H1 (cell line): ENCODE measurements at regions not wholly inside any gene's neighbourhood (a gene's known extent, or its start where the extent isn't known, plus 50 kb on each side); places are given as distances from the start of the nearest gene placed in this dataset.

Experiments used
- CTCF ChIA-PET: fragments of 300-600 bp; sonication (Branson Sonifier 250); formaldehyde crosslinking; loops from one replicate; lab custom pipeline; 2021; ENCODE audit not compliant: partially characterized antibody; lab: Charles Lee
- POLR2A ChIA-PET: fragments of 300-600 bp; sonication (Branson Sonifier 250); formaldehyde crosslinking; loops from one replicate; lab custom pipeline; 2021; ENCODE audit warnings: inconsistent platforms; ENCODE audit not compliant: partially characterized antibody; lab: Charles Lee
- DNase-seq, 2 experiments: peaks; one replicate each; pipeline versions ENCODE4 v3.0.0 to v3.0.0-alpha.2; 2010 to 2022; ENCODE audit warnings: low spot score in 2 of 2, low read depth in 1 of 2, mixed read lengths in 1 of 2
- FAIRE-seq: peaks from 2 replicates; lab custom pipeline; 2011; peaks lifted over from hg19 to GRCh38; lab: Jason Lieb, UNC
- H2AFZ ChIP-seq: 2 replicates; pipeline ENCODE4 v1.8.1; 2012; ENCODE audit warnings: low read length, inconsistent platforms
- H2AK5ac ChIP-seq: 2 replicates; pipeline ENCODE4 v1.6.1; 2013; ENCODE audit warnings: low read depth, low read length
- H2BK120ac ChIP-seq: replicated peaks from 2 replicates; pipeline ENCODE3; 2013; ENCODE audit warnings: low read depth, low read length, inconsistent platforms
- H2BK12ac ChIP-seq: 2 replicates; pipeline ENCODE4 v1.6.1; 2013; ENCODE audit warnings: low read depth, low read length
- H2BK15ac ChIP-seq: 2 replicates; pipeline ENCODE4 v1.6.1; 2013; ENCODE audit warnings: low read length
- H2BK20ac ChIP-seq: 2 replicates; pipeline ENCODE4 v1.6.1; 2013; ENCODE audit warnings: low read length
- H2BK5ac ChIP-seq: 2 replicates; pipeline ENCODE4 v1.6.1; 2013; ENCODE audit warnings: low read depth, low read length
- H3K14ac ChIP-seq: 2 replicates; pipeline ENCODE4 v1.6.1; 2013; ENCODE audit warnings: inconsistent platforms; ENCODE audit not compliant: insufficient read length
- H3K18ac ChIP-seq: 2 replicates; pipeline ENCODE4 v1.6.1; 2013; ENCODE audit warnings: low read length; ENCODE audit errors: extremely low read depth
- H3K23ac ChIP-seq: 2 replicates; pipeline ENCODE4 v1.6.1; 2013; ENCODE audit warnings: inconsistent platforms; ENCODE audit not compliant: insufficient read length
- H3K23me2 ChIP-seq: 2 replicates; pipeline ENCODE4 v1.6.1; 2013; ENCODE audit warnings: low read depth, low read length
- H3K27ac ChIP-seq: 2 replicates; pipeline ENCODE4 v1.6.1; 2011; ENCODE audit warnings: low read depth, low read length, inconsistent platforms
- H3K27me3 ChIP-seq, 4 experiments: replicated peaks in 1 of 4; 1 replicate in 1 of 4; 2 replicates in 3 of 4; pipeline versions ENCODE4 v1.6.1 to v1.8.1; 2011 to 2013; ENCODE audit warnings: low read length in 3 of 4, mild to moderate bottlenecking in 3 of 4, inconsistent platforms in 2 of 4, mixed read lengths in 2 of 4, moderate library complexity in 1 of 4; ENCODE audit not compliant: control insufficient read depth in 3 of 4, insufficient read depth in 3 of 4; ENCODE audit errors: extremely low read depth in 1 of 4
- H3K36me3 ChIP-seq, 4 experiments: 2 replicates each; pipeline versions ENCODE4 v1.6.1 to v1.8.1; 2011 to 2013; ENCODE audit warnings: mild to moderate bottlenecking in 4 of 4, low read length in 3 of 4, moderate library complexity in 2 of 4, control low read depth in 1 of 4, inconsistent platforms in 1 of 4; ENCODE audit not compliant: insufficient read depth in 4 of 4, control insufficient read depth in 2 of 4
- H3K4ac ChIP-seq: replicated peaks from 2 replicates; pipeline ENCODE3; 2013; ENCODE audit warnings: low read length, low read depth, mixed read lengths, inconsistent platforms; ENCODE audit not compliant: insufficient read length
- H3K4me1 ChIP-seq, 4 experiments: replicated peaks in 1 of 4; 1 replicate in 1 of 4; 2 replicates in 3 of 4; pipeline versions ENCODE4 v1.6.1 to v1.8.1; 2011 to 2013; ENCODE audit warnings: low read length in 3 of 4, inconsistent platforms in 2 of 4, mixed read lengths in 1 of 4; ENCODE audit not compliant: insufficient read depth in 4 of 4, control insufficient read depth in 3 of 4
- H3K4me2 ChIP-seq, 2 experiments: 2 replicates each; pipeline versions ENCODE4 v1.6.1 to v1.8.1; 2011 to 2013; ENCODE audit warnings: low read depth in 2 of 2, low read length in 2 of 2, control low read depth in 1 of 2, inconsistent platforms in 1 of 2, mild to moderate bottlenecking in 1 of 2; ENCODE audit not compliant: insufficient read depth in 1 of 2
- H3K4me3 ChIP-seq, 4 experiments: fragments of 200-600, 300-600 bp in 1 of 4; sonication (generic), shearing (Covaris generic), sonication (Bioruptor Twin) in 1 of 4; 2 replicates each; pipeline versions ENCODE4 v1.5.1 to v1.8.1; 2011 to 2016; ENCODE audit warnings: low read length in 4 of 4, low read depth in 3 of 4, control low read depth in 2 of 4, inconsistent platforms in 2 of 4, mild to moderate bottlenecking in 2 of 4, mixed read lengths in 1 of 4, moderate library complexity in 1 of 4; ENCODE audit not compliant: insufficient read depth in 2 of 4; ENCODE audit errors: extremely low read depth in 1 of 4
- H3K56ac ChIP-seq: replicated peaks from 2 replicates; pipeline ENCODE3; 2013; ENCODE audit warnings: low read depth, mild to moderate bottlenecking, mixed read lengths, low read length, inconsistent platforms; ENCODE audit not compliant: insufficient read length
- H3K79me1 ChIP-seq: 2 replicates; pipeline ENCODE4 v1.6.1; 2013; ENCODE audit warnings: low read depth, low read length, control low read depth
- H3K79me2 ChIP-seq, 2 experiments: 2 replicates each; pipeline versions ENCODE4 v1.6.1 to v1.8.1; 2012 to 2013; ENCODE audit warnings: low read length in 2 of 2, mild to moderate bottlenecking in 2 of 2, inconsistent platforms in 1 of 2; ENCODE audit not compliant: insufficient read depth in 2 of 2, control insufficient read depth in 1 of 2
- H3K9ac ChIP-seq, 4 experiments: replicated peaks in 1 of 4; 1 replicate in 1 of 4; 2 replicates in 3 of 4; pipeline versions ENCODE4 v1.6.1 to v1.8.1; 2011 to 2013; ENCODE audit warnings: low read depth in 3 of 4, low read length in 3 of 4, control low read depth in 2 of 4, mild to moderate bottlenecking in 2 of 4, moderate library complexity in 2 of 4, inconsistent platforms in 1 of 4; ENCODE audit errors: extremely low read depth in 1 of 4
- H3K9me3 ChIP-seq, 2 experiments: 2 replicates each; pipeline versions ENCODE4 v1.6.1 to v1.8.1; 2012 to 2013; ENCODE audit warnings: mild to moderate bottlenecking in 2 of 2, moderate library complexity in 2 of 2, control low read depth in 1 of 2, inconsistent platforms in 1 of 2, low read depth in 1 of 2, low read length in 1 of 2, mixed read lengths in 1 of 2; ENCODE audit not compliant: insufficient read depth in 2 of 2
- H4K20me1 ChIP-seq, 2 experiments: replicated peaks in 1 of 2; 2 replicates each; pipeline versions ENCODE3 to v1.8.1; 2011 to 2013; ENCODE audit warnings: inconsistent platforms in 2 of 2, low read length in 2 of 2, mild to moderate bottlenecking in 1 of 2; ENCODE audit not compliant: insufficient read depth in 2 of 2, control insufficient read depth in 1 of 2
- H4K5ac ChIP-seq: 2 replicates; pipeline ENCODE4 v1.6.1; 2013; ENCODE audit warnings: low read length, low read depth, mixed read lengths, inconsistent platforms; ENCODE audit not compliant: insufficient read length
- H4K8ac ChIP-seq: 2 replicates; pipeline ENCODE4 v1.8.0; 2013; ENCODE audit warnings: mild to moderate bottlenecking, moderate library complexity, low read length, inconsistent platforms; ENCODE audit not compliant: insufficient read depth; ENCODE audit errors: extremely low read depth
- H4K91ac ChIP-seq: replicated peaks from 2 replicates; pipeline ENCODE3; 2013; ENCODE audit warnings: low read length, mixed read lengths, inconsistent platforms; ENCODE audit not compliant: insufficient read length
- BRCA1 ChIP-seq: IDR thresholded peaks from 2 replicates; pipeline ENCODE4 v1.6.1; 2012; ENCODE audit warnings: low read depth, low read length, improper control_type of control experiment
- CBX8 ChIP-seq: fragments of 300-800, 300-1000 bp; sonication (generic); IDR thresholded peaks from 2 replicates; pipeline ENCODE4 v1.7.1; 2016; ENCODE audit warnings: low read depth, low read length, borderline replicate concordance
- GABPA ChIP-seq: IDR thresholded peaks from 2 replicates; pipeline ENCODE4 v1.6.1; 2011; ENCODE audit warnings: mild to moderate bottlenecking, low read length, moderate library complexity, borderline replicate concordance; ENCODE audit not compliant: insufficient read depth
- HDAC6 ChIP-seq: IDR thresholded peaks from one replicate; pipeline ENCODE4 v1.7.1; 2012; ENCODE audit warnings: low read depth, mild to moderate bottlenecking, inconsistent platforms, low read length, moderate library complexity
- KDM5A ChIP-seq: fragments of 200-600 bp; IDR thresholded peaks from 2 replicates; pipeline ENCODE4 v1.7.1; 2012; ENCODE audit warnings: mild to moderate bottlenecking, low read length, inconsistent platforms, mixed read lengths
- RBBP5 ChIP-seq: IDR thresholded peaks from 2 replicates; pipeline ENCODE4 v1.7.1; 2012; ENCODE audit warnings: low read depth, mild to moderate bottlenecking, inconsistent platforms, low read length, moderate library complexity, borderline replicate concordance
- SIX5 ChIP-seq: IDR thresholded peaks from 2 replicates; pipeline ENCODE4 v1.6.1; 2011; ENCODE audit warnings: mild to moderate bottlenecking, low read depth, low read length
- SUZ12 ChIP-seq: fragments of 200-600 bp; sonication (generic); IDR thresholded peaks from 2 replicates; pipeline ENCODE4 v1.6.1; 2012; ENCODE audit warnings: mild to moderate bottlenecking, inconsistent platforms, low read length, moderate library complexity, mixed read lengths
- TAF7 ChIP-seq: optimal IDR thresholded peaks from 2 replicates; pipeline ENCODE3; 2011; ENCODE audit warnings: low read depth, mild to moderate bottlenecking, inconsistent platforms, low read length, moderate library complexity, borderline replicate concordance
- WGBS, 2 experiments: shearing (Covaris generic) in 1 of 2; methylation state at CpG; one replicate each; pipeline versions ENCODE4 v1.1.6 to v1.1.7; 2013 to 2015; ENCODE audit warnings: low lambda C conversion rate in 2 of 2, mixed read lengths in 2 of 2, inconsistent platforms in 1 of 2, low coverage in 1 of 2, missing lambda C conversion rate in 1 of 2; ENCODE audit not compliant: insufficient replicate concordance in 2 of 2, insufficient coverage in 1 of 2, insufficient read length in 1 of 2; ENCODE audit errors: extremely low coverage in 1 of 2, missing lambda C conversion rate in 1 of 2; 5-methylcytosine and 5-hydroxymethylcytosine counted together
- TF ChIP-seq, protein P1 (sequence below): IDR thresholded peaks from 2 replicates; pipeline ENCODE4 v1.6.1; 2011; ENCODE audit warnings: low read depth, mild to moderate bottlenecking, low read length; ENCODE audit not compliant: insufficient read depth
- TF ChIP-seq, protein P2 (sequence below): IDR thresholded peaks from 2 replicates; pipeline ENCODE4 v1.6.1; 2012; ENCODE audit warnings: low read length, inconsistent platforms
- TF ChIP-seq, protein P3 (sequence below): IDR thresholded peaks from 2 replicates; pipeline ENCODE4 v1.6.1; 2012; ENCODE audit warnings: inconsistent platforms

DNA sequence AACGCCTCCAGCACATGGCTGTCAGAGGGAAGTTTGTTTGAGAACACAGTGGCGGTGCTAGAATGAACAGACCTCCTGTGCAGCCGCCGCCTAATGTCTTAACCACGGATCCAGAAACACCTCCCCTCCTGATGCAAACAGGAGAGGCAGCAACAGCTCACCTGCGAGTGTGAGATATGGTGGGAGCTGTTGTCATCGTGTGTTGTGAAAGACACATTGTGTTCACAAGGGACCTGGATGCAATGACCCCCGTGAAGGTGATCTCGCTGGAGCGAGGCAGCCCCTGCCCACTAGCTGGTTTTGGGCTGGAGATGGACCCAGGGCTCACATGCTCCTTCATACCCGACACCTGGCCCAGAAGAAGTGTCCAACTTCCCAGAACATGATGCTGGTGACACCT is 315.3 kb upstream of the C1orf174 start:
- Histone ChIP-seq H2AK5ac (no peak overlapping the region), H2BK120ac (no peak overlapping the region), H3K36me3 (no peaks in the 10 kb centered on the region; a peak in 1 of 8 replicates), H3K79me2 (no peaks in the 10 kb centered on the region), H3K27ac (no peak overlapping the region), H3K4ac (no peak overlapping the region), H4K8ac (no peak overlapping the region), H4K20me1 (no peaks in the 10 kb centered on the region), H3K4me2 (no peak overlapping the region), H3K27me3 (no peaks in the 10 kb centered on the region), H4K5ac (no peak overlapping the region), H3K4me1 (peaks cover 0 to 4% (median 0%) of the 10 kb centered on the region in 4 experiments; a peak in 2 of 7 replicates), H2BK12ac (no peak overlapping the region), H3K9me3 (peaks cover 19 to 29% of the 10 kb centered on the region in 2 experiments), H3K14ac (no peak overlapping the region), H2BK20ac (no peak overlapping the region), H3K56ac (no peak overlapping the region), H3K4me3 (no peak overlapping the region), H3K23me2 (no peaks in the 10 kb centered on the region; the same call in 1 of the 2 replicates), H3K18ac (no peak overlapping the region), H2BK15ac (no peak overlapping the region), H2BK5ac (no peak overlapping the region), H2AFZ (no peak overlapping the region), H3K79me1 (no peaks in the 10 kb centered on the region), H3K23ac (no peak overlapping the region), H3K9ac (no peak overlapping the region), H4K91ac (no peak overlapping the region)
- FAIRE-seq: no peak
- ChIA-PET CTCF (no interaction called here), POLR2A (no interaction called here)
- 89% methylated on average over 11 of the region's 11 CpGs; no CpG with 5 or more reads in 1 of the 2 experiments for WGBS, 2 experiments
- no peak for DNase-seq
- no peak for TF ChIP-seq TAF7
- no peak for TF ChIP-seq SUZ12
- TF ChIP-seq GABPA: no peak
- TF ChIP-seq CBX8: no peak
- TF ChIP-seq KDM5A: no peak
- TF ChIP-seq SIX5: no peak
- TF ChIP-seq HDAC6: no peak
- TF ChIP-seq, protein P1, sequence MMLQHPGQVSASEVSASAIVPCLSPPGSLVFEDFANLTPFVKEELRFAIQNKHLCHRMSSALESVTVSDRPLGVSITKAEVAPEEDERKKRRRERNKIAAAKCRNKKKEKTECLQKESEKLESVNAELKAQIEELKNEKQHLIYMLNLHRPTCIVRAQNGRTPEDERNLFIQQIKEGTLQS: no peak
- TF ChIP-seq, protein P2, sequence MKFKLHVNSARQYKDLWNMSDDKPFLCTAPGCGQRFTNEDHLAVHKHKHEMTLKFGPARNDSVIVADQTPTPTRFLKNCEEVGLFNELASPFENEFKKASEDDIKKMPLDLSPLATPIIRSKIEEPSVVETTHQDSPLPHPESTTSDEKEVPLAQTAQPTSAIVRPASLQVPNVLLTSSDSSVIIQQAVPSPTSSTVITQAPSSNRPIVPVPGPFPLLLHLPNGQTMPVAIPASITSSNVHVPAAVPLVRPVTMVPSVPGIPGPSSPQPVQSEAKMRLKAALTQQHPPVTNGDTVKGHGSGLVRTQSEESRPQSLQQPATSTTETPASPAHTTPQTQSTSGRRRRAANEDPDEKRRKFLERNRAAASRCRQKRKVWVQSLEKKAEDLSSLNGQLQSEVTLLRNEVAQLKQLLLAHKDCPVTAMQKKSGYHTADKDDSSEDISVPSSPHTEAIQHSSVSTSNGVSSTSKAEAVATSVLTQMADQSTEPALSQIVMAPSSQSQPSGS: no peak
- no peak for TF ChIP-seq BRCA1
- TF ChIP-seq RBBP5: no peak
- TF ChIP-seq, protein P3, sequence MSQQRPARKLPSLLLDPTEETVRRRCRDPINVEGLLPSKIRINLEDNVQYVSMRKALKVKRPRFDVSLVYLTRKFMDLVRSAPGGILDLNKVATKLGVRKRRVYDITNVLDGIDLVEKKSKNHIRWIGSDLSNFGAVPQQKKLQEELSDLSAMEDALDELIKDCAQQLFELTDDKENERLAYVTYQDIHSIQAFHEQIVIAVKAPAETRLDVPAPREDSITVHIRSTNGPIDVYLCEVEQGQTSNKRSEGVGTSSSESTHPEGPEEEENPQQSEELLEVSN: no peak
